HG03439 (cell line): ENCODE measurements at regions not wholly inside any gene's neighbourhood (a gene's known extent, or its start where the extent isn't known, plus 50 kb on each side); places are given as distances from the start of the nearest gene placed in this dataset.

ENCODE experiments used
- ATAC-seq: cut with Tn5 transposase; IDR thresholded peaks from one replicate; pipeline ENCODE4 v1.9.1; 2021; ENCODE audit warnings: mild to moderate bottlenecking, moderate library complexity; ENCODE audit not compliant: unreplicated experiment

DNA sequence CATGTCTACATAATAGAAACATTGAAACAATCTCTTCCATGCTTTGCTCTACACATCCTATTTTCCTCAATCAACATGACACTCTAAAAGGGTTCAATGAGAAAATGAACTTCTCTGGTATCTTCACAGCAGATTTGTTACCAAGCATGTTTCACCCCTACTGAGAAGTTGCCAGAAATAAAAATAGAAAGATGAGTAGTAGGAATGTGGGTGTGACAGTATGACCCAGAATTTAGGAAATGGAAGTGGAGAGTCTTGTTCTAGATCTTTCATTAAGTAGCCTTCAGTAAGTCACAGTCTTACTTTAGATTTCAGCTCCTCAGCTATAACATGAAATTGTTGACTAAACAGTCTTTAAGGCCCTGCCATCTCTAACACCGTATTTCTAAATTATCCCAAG lies 581.8 kb downstream of the EFNA5 start:
- ATAC-seq: no peak

GRCh38 chr5:107085572-107085971 lies 585.2 kb downstream of the EFNA5 start:
- no peak for ATAC-seq

DNA sequence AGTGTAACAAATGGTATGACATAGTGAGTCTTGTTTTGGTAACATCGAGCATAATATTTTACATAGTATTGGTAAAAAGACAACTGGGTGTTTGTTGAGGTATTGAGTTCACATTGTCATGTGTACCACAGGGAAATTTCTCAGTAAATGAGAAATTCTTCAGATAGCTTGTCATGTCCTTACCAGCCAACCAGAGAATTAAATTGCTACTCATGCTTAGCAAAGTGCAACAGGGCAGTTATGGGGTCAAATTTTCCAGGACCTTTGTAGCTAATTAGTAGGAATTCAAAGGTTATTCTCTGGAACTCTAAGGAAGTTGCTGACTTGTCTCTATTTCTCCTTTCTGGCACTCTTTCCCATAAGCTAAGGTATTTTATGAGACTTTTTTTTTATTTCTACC lies 595.7 kb downstream of the EFNA5 start:
- ATAC-seq: no peak

DNA sequence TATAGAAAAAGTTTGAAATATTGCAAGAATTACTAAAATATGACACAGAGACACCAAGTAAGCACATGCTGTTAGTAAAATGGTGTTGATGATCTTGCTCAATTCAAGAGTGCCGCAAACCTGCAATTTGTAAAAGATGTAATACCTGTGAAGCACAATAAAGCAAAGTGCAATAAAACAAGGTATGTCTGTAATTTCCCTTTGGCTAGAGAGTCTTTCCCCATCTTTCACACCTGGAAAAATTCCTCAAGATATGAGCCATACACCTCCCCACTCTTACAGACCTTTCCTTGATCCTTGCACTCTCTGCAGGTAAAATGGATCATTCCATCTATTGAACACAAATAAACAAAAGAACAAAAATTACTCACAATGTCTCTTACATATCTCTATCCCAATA lies 597.8 kb downstream of the EFNA5 start:
- no peak for ATAC-seq

DNA sequence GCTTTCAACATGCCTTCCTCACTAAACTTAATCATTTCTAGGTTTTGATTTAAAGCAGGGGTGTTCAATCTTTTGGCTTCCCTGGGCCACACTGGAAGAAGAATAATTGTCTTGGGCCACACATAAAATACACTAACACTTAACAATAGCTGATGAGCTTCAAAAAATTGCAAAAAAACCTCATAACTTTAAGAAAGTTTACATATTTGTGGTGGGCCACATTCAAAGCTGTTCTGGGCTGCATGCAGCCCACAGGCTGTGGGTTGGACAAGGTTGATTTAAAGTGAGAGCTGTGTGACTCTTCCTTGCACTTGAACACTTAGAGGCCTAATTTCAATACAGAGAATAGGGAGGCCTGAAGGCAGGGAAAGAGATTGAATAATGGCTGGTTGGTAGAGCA lies 598.3 kb downstream of the EFNA5 start:
- ATAC-seq: no peak

DNA sequence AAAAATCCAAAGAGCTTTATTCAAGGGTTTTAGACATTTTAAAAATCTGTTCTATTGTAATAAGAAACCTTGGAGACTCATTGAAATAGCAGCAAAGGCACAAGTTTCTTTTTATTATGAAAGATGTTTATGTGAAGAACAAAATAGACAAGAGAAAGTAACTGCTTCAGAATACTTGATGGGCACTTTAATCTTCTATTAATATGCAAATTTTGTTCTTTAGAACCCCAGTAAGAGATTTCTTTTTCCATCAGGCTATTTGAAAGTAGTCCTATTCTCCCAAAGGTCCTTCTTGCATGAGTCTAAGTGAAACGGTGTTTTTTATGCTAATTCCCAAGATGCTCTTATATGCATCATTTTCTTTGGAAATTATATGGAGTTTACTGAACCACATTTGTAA lies 602.0 kb downstream of the EFNA5 start:
- ATAC-seq: no peak

GRCh38 chr5:107067395-107067794 lies 603.3 kb downstream of the EFNA5 start:
- ATAC-seq: no peak

DNA sequence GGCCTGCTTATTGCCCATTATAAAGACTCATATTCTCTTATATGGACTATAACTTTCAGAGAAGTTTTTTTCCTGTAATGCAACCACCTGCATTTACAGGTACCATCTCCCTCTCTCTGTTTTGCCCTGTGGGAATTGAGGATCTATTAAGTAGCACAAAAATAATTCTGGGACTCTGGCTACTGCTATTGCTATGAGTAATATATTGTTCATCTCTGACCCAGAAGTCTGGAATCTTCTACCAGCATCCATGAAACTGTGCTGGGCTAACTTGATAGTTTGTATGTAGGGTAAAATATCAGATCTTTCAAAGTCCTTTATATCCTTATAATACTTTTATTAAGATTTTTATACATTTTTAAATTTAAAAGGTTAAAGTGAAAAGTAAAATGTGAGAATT lies 607.2 kb downstream of the EFNA5 start:
- ATAC-seq: no peak

- ATAC-seq: no peak
These were observed 611.9 kb downstream of the EFNA5 start for GRCh38 chr5:107058803-107059202.

DNA sequence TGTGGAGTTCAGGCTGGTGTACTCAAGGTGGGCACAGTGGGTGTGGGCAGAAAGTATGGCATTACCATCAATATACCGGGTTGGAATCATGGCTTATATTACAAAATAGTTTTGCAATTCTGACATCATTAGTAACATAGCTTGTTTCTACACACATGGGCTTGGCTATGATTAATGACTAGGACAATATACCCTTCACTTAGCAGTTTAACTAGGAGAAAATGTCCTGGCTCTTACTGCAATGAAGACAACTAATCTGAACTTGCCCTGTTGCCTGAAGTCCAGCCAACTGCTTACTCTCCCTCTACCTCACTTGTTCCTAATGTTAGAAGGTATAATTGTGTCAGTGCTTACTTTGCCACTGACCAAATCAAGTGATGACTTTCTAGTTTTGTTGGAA lies 612.5 kb downstream of the EFNA5 start:
- no peak for ATAC-seq

- ATAC-seq: no peak
These were observed 614.5 kb downstream of the EFNA5 start for GRCh38 chr5:107056278-107056677.

GRCh38 chr5:107047048-107047447 lies 623.7 kb downstream of the EFNA5 start:
- ATAC-seq: no peak

DNA sequence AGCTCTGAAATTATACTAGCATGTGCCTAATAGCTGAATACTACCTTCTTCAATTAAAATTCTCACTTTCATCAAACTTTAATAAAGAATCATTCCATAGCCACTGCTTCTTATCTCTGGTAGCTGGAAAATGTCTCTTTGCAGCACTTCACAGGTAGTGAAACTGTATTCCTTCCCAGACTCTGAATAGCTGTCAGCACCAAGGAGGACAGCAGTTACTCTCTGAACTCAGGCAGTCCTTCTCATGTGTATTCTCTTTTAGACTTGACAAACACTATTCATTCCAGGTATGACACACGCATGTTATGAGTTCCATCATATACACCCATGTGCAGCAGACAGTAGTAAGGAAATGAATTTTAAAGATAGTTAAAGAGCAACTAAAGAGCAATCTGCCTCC lies 627.1 kb downstream of the EFNA5 start:
- no peak for ATAC-seq

DNA sequence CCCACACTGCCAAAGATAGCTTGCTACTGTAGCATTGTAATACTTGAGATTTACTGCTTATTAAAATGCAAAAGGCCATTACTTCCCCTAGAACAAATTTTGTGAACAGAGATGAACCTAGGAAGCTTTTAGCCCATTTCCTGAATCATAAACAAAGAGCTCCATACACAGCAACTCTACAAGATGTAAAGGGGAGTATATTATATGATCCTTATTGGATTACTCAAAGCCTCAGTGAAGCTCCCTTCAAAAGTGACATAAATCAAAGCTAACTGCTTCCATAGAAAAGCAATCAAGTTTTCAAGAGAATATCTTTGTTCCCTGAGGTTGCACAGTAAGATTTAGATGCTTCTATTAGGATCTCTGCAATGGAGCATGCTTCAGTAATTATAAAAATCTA lies 629.8 kb downstream of the EFNA5 start:
- ATAC-seq: no peak

DNA sequence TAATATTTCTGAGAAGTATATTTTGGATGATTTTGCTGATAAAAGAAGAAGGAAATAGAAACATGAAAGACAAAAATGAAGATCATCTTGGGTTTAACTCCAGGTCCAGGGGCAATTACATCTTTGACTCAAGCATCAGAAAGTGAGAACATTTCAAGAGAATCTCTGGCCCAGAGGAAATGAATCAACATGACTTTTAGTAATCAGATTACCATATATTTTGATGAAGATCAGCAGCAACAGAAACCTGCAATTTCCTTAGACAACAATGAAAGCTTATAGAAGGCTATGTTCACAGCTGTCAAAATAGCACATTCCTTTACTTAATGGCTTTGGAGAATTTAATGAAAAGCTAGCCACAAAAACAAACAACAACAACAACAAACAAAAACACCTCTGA lies 638.1 kb downstream of the EFNA5 start:
- no peak for ATAC-seq

DNA sequence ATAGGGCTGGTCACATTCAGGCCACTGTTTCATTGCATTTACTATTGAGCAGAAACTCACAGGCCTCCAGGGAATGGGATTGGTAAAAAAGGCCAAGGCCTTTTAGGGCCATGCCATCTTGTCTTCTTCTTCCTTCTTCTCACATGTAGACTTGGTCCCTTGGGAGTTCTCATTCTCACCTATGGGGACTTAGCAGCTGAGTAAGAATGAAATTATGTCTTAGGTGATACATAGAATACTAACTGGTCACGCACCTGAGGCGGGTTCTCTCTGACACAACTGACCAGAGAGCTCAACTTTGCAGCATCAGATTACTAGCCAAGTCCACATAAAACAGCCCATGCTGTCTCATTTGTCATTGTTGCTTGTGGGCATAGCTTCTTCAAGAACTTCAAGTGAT lies 641.8 kb downstream of the EFNA5 start:
- ATAC-seq: no peak

- no peak for ATAC-seq
These were observed 644.8 kb downstream of the EFNA5 start for GRCh38 chr5:107025712-107026497.

DNA sequence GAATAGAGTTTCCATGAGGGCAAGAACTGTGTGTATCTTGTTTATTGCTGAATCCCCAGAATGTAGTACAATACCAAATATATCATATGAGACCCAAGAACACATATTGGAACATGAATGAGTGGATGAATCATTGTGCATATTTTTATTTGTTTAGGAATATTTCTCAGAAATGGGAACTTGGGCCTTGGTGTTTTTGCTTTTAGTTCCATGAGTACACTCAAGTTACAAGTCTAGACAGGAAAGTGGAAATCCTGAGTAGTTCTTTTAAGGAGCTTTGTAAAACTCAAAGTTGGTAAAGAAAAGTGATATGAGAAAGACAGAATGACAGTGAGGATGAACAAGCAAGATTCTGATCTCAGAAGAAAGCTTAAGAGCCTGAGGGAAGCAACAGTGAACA lies 647.0 kb downstream of the EFNA5 start:
- no peak for ATAC-seq

GRCh38 chr5:107021575-107021974 lies 649.2 kb downstream of the EFNA5 start:
- no peak for ATAC-seq

- no peak for ATAC-seq
These were observed 650.1 kb downstream of the EFNA5 start for GRCh38 chr5:107020626-107021025.

- no peak for ATAC-seq
These were observed 653.1 kb downstream of the EFNA5 start for GRCh38 chr5:107017616-107018015.

- ATAC-seq: no peak
These were observed 658.4 kb downstream of the EFNA5 start for GRCh38 chr5:107012371-107012770.

DNA sequence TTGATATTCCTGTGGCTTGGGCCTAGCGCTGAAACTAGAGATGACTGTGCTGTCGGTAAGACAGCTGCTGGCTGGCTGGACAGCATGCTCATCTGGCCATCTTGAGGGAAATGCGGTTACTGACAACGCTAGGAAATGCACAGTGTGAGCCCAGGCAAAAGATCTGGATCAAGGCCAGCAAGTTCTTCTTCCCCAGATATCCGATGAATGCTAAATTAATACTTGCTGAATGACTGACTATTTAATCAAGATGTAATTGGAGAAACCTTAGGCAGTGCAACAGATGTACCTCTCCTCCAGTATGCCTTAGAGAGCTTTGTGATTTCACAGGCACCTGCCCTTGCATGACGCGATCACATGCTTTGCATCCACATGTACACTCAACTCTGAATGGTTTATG lies 659.1 kb downstream of the EFNA5 start:
- ATAC-seq: no peak
